HG03521 (cell line): ENCODE measurements at regions not wholly inside any gene's neighbourhood (a gene's known extent, or its start where the extent isn't known, plus 50 kb on each side); places are given as distances from the start of the nearest gene placed in this dataset.
"Not testable (repeated sequence)": the region's sequence is repeated elsewhere in the genome, so short reads cannot be mapped to it uniquely, and the experiment has no call there.

Experiments
- ATAC-seq: cut with Tn5 transposase; IDR thresholded peaks from one replicate; pipeline ENCODE4 v1.9.1; 2021; ENCODE audit warnings: mild to moderate bottlenecking, moderate library complexity; ENCODE audit not compliant: unreplicated experiment

DNA sequence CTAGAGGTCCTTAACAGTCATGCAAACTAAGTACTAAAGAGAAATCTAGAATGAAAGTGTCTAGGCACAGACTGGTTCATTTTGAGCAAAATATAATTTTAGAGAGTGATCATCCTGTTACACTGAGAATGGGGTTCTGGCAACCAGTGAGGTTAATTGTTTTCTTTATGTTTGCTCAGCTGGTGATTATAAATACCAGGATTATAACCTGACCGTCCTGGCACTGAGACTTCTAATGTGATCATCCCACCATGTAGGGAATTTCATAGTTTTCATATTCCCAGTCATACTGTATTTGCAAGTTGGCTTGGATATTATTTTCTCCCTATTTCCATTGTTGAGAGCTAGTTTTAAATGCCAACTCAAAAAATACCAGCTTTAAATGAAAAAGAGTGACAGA lies 852.5 kb upstream of the LRATD1 start:
- ATAC-seq = no peak

DNA sequence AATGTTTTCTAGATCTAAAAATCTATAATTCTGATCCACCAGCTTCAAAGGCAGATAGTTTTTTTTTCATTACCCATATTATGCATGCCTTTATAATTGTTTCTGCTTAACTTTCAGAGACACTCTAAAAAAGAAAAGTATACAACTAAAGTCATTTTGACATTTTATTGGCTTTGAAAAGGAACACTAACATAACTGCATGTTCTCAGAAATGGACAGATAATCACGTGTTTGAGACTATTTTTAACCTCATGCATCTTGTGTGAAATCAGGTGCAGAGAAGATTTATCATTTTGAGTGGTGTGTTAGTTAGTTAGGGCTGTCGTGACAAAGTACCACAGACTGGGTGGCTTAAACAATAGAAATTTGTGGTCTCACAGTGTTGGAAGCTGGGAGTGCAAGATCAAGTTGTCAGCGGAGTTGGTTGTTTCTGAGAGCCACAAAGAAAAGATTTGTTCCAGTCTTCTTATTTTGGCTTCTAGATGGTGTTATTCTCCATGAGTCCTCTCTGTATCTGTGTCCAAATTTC lies 841.4 kb upstream of the LRATD1 start:
- ATAC-seq = no peak

GRCh38 chr2:13806539-13806938 lies 826.0 kb upstream of the LRATD1 start:
- no peak for ATAC-seq

DNA sequence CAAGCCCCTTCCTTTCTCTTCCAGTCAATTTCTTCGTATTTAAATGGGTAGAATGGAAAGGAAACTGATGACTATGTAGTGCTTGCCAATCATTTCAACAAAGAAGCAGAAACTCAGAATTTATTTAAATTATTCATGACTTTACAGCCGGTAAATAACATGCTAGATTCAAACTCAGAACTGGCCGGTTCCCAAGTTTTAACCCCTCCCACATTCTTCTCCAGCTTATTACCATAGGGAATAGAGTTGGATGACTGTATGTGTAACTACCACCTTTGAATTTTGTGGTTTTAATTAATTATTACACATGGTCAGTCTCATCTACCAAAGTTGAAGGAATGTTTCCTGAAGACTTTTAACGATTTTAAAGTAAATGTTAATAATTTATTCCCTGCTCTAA lies 819.3 kb upstream of the LRATD1 start:
- ATAC-seq = no peak

DNA sequence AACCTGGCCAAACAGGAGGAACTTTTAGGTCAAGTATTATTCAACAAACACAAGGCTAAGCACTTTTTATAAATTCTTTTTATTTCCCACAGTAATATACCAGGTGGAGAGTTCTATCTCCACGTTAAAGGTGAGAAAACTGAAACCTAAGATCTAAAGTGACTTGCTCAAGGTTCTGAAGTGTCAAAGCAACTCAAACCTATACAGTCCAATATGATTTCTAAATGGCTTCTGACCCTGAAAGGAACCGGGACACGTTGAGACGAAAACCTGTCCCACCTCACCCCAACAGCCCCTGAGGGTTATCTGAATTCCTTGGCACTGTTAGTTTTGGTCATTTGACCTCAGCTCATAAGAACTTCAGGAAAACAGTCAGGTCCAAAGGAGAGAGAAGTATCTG lies 814.5 kb upstream of the LRATD1 start:
- no peak for ATAC-seq

GRCh38 chr2:13819896-13820295 lies 812.6 kb upstream of the LRATD1 start:
- no peak for ATAC-seq

- no peak for ATAC-seq
These were observed 811.1 kb upstream of the LRATD1 start for GRCh38 chr2:13821255-13821880.

DNA sequence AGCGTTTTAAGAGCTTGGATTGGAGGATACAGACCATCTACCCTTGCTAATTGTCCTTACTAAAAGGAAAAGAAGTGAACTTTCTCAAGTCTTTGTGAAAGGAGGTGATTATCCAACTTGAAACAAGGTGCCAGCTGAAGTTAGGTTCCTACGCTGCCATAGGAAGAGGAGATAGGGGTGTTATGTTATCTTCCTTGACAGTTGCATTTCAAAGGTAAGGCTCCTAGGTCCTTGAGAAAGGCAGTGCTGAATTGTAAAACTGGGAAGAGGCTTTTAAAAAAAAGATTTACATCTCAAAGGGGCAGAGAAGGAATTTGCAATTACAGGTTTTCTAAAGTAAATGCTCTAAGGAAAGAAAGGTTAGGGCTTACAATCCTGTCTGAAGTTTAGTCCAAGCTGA lies 810.2 kb upstream of the LRATD1 start:
- ATAC-seq = no peak

- ATAC-seq = no peak
These were observed 806.1 kb upstream of the LRATD1 start for GRCh38 chr2:13826314-13826853.

DNA sequence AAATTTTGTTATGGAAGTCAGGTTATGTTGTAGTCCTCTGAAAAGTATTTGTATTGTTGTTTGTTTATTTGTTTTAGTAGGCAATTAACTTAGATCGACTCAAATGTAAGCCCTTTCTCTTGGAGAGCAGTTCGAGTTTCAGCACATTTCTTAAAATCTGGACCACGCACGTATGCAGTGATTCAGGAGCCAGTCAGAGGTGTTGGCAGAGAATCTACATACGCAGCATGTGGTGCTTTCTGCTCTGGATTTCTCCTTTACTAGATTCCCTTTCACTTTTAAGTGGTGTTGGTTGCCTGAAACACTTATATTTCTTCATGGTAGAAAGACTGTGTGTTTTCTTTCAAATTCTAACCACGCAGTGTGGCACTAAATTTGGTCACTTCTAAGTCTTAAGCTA lies 773.9 kb upstream of the LRATD1 start:
- no peak for ATAC-seq

DNA sequence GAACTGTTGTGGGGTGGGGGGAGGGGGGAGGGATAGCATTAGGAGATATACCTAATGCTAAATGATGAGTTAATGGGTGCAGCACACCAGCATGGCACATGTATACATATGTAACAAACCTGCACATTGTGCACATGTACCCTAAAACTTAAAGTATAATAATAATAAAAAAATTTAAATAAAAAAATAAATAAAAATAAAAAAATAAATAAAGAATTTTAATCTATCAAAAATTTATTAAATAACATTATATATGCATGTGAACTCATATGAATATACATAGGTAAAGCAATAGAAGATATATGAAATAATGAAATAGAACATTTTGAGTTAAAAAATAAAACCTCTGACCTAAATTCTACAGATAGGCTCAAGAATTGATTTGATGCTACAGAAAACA lies 764.2 kb upstream of the LRATD1 start:
- ATAC-seq = not testable (repeated sequence)

DNA sequence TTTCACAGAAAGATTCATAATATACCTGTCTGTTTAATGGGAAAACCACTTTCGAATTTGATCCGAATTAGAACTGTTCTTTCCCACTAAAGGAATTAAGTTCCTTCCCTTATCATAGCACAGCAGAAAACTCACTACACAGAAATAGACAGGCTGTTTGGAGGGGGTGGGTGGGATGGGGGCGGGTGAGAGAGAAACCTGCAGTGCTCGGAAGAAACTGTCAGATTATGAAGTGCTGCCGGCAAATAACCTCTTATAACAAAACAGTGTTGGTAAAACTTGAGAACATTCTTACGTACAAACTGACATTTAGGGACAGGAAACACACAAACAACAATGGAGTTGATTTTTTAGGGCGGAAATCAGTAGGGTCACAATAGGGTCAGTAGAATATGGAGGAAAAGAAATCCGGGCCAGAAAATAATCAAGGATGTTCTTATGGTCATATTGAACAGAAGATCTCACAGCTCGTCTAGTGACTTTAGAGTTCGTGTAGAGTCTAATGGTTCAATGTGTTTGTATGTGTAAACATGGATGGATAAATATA lies 756.0 kb upstream of the LRATD1 start:
- no peak for ATAC-seq

- no peak for ATAC-seq
These were observed 754.9 kb upstream of the LRATD1 start for GRCh38 chr2:13877571-13877970.

- no peak for ATAC-seq
These were observed 748.1 kb upstream of the LRATD1 start for GRCh38 chr2:13884291-13884976.

DNA sequence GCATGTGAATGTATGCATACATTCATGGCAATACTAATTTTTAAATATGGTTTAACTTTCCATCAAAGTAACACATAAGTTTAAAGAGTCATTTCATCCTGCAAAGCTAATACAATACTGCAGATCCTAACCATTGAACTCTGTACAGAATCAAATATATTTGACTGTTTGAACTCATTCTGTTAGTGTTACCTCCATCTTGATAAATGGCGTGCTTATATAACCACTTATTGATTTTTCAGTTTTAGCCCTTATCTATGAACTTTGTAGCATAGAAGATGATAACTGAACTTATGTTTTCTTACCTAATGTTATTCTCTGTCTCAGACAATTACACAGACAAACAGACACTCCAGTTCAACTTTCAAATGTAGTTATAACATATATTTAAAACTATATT lies 731.0 kb upstream of the LRATD1 start:
- ATAC-seq = no peak

DNA sequence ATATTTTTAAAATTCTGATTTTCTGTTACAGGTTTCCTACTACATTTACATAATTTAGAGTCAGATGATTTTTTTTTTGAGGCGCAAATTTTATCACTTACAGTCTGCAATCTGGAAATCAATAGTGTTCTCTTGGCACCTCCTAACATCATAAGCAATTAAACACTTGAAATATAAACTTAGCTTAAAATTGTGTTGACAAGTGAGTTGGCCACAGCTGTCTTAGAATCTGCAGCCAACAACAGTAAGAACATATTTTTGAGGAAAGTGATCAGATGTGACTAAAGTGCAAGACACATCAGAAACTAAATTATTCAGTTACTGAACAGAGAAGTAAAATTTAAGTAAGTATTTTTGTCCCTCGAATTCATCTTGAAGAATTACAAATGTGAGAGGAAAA lies 726.7 kb upstream of the LRATD1 start:
- ATAC-seq = no peak

DNA sequence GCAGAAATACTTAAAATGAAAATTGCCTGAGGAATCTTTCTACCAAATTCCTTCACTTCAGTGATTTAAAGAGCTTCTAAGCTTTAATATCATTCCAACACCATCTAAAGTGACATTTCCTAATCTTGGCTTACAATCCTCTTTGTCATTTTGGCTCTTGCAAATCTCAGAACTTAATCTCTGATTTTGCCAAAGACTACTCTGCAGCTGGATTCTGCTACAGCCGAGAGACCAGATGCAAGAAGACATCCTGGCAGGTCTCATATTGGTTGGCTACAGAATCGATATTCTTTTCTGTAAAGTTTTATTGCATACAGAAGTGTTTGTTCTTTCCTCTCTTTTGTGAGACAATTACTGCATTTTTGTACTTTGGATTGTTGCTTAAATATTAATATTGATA lies 716.5 kb upstream of the LRATD1 start:
- no peak for ATAC-seq

DNA sequence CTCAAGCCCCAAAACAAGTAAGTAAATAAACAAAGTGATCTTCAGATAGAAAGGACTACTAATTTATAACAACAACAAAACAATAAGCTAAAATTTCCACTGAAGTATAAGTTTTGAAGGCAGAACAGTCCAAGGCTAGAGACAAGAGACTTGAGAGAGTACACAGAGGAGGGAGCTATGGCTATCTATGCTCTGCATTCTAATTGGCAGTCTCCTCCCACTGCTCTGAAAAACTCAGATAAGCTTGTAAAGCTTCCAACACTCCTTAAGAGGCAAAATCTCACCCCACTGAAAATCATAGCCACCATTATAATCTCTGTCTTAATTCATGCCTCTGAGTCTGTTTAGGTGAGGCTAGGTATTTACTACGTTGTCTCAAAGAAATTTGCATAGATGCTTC lies 714.6 kb upstream of the LRATD1 start:
- no peak for ATAC-seq

DNA sequence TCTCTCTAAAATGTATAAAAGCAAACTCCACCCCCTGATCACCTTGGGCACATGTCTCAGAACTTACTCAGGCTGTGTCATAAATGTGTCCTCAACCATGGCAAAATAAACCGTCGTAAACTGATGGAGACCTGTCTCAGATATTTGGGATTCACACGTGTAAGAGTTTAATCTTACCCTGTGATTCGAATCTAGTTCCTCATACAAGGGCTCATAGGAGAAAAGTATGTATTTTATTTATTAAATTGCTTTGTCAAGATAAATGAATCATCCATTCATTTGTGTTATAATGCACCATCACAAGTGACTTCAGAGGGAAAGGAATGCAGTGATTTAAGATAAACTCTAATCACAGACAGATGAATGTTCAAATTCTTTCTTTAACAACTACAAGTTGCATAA lies 712.5 kb upstream of the LRATD1 start:
- no peak for ATAC-seq

GRCh38 chr2:13921245-13921644 lies 711.3 kb upstream of the LRATD1 start:
- no peak for ATAC-seq

- ATAC-seq = no peak
These were observed 708.7 kb upstream of the LRATD1 start for GRCh38 chr2:13923823-13924222.

GRCh38 chr2:13942111-13942510 lies 690.4 kb upstream of the LRATD1 start:
- ATAC-seq = no peak
